K562 (cell line): ENCODE measurements at regions not wholly inside any gene's neighbourhood (a gene's known extent, or its start where the extent isn't known, plus 50 kb on each side); places are given as distances from the start of the nearest gene placed in this dataset.

Experiments used
- ATAC-seq: fragments of 200-7000 bp; cut with Tn5 transposase; 3 replicates; pipeline ENCODE4 v1.9.1; 2020; ENCODE audit warnings: moderate library complexity
- BruUV-seq: library from RNA; stranded (reverse); fragments of 400-500 nt; replicated peaks from 2 replicates; lab custom pipeline; 2021; lab: Mats Ljungman, UMichigan
- CTCF ChIA-PET: fragments of 300-600 bp; formaldehyde crosslinking; extraction: SDS; loops from one replicate; lab custom pipeline; 2021; ENCODE audit warnings: low intra/inter-chr PET ratio; lab: Yijun Ruan, JAX
- POLR2A ChIA-PET: fragments of 300-600, 350-650 bp; sonication (Branson Sonifier 250); formaldehyde crosslinking; extraction: SDS; loops from one replicate; lab custom pipeline; 2021; ENCODE audit warnings: antibody characterized with exemption, inconsistent platforms; lab: Yijun Ruan, JAX
- DNase-seq, 4 experiments: peaks; one replicate each; pipeline versions ENCODE4 v3.0.0 to v3.0.0-alpha.2; 2011 to 2018; ENCODE audit warnings: low spot score in 3 of 4, mixed read lengths in 3 of 4; ENCODE audit errors: extremely low read depth in 1 of 4
- FAIRE-seq: peaks from 2 replicates; lab custom pipeline; 2011; peaks lifted over from hg19 to GRCh38; lab: Jason Lieb, UNC
- H2AFZ ChIP-seq: 2 replicates; pipeline ENCODE4 v1.6.0; 2011; ENCODE audit warnings: low read depth, low read length, control low read depth, inconsistent platforms
- H3K27ac ChIP-seq: fragments of 200-600 bp; 3 replicates; pipeline ENCODE4 v1.8.0; 2011; ENCODE audit warnings: low read depth, mild to moderate bottlenecking, control low read depth, inconsistent platforms, low read length, moderate library complexity, mixed read lengths; ENCODE audit errors: extremely low read depth
- H3K27me3 ChIP-seq, 2 experiments: fragments of 300-600 bp in 1 of 2; 2 replicates in 1 of 2; 3 replicates in 1 of 2; pipeline versions ENCODE4 v1.6.0 to v1.8.0; 2011; ENCODE audit warnings: inconsistent platforms in 2 of 2, low read length in 2 of 2, mild to moderate bottlenecking in 1 of 2, mixed read lengths in 1 of 2, moderate library complexity in 1 of 2; ENCODE audit not compliant: control insufficient read depth in 2 of 2, insufficient read depth in 2 of 2
- H3K36me3 ChIP-seq: fragments of 300-600 bp; 3 replicates; pipeline ENCODE4 v1.8.0; 2011; ENCODE audit warnings: mild to moderate bottlenecking, low read length, inconsistent platforms; ENCODE audit not compliant: control insufficient read depth, insufficient read depth
- H3K4me1 ChIP-seq, 2 experiments: fragments of 200-600 bp in 1 of 2; replicated peaks in 1 of 2; 2 replicates in 1 of 2; 3 replicates in 1 of 2; pipeline versions ENCODE4 v1.5.1 to v1.8.0; 2011; ENCODE audit warnings: inconsistent platforms in 2 of 2, low read length in 2 of 2, mild to moderate bottlenecking in 1 of 2, mixed read lengths in 1 of 2, moderate library complexity in 1 of 2; ENCODE audit not compliant: control insufficient read depth in 2 of 2, insufficient read depth in 2 of 2
- H3K4me2 ChIP-seq: 2 replicates; pipeline ENCODE4 v1.6.1; 2011; ENCODE audit warnings: low read length, control low read depth, inconsistent platforms, mixed read lengths; ENCODE audit not compliant: insufficient read depth
- H3K4me3 ChIP-seq: fragments of 200-600 bp; sonication (generic), shearing (Covaris generic); 2 replicates; pipeline ENCODE4 v1.5.1; 2016; ENCODE audit warnings: control low read depth, inconsistent platforms
- H3K79me2 ChIP-seq: fragments of 200-600 bp; 3 replicates; pipeline ENCODE4 v1.8.0; 2011; ENCODE audit warnings: low read length, inconsistent platforms; ENCODE audit not compliant: control insufficient read depth, insufficient read depth
- H3K9ac ChIP-seq, 2 experiments: 2 replicates each; pipeline versions ENCODE4 v1.6.0 to v1.6.1; 2011; ENCODE audit warnings: low read depth in 2 of 2, low read length in 2 of 2, control low read depth in 1 of 2, inconsistent platforms in 1 of 2, mild to moderate bottlenecking in 1 of 2, mixed read lengths in 1 of 2; ENCODE audit not compliant: insufficient read depth in 1 of 2
- H3K9me1 ChIP-seq: one replicate; pipeline ENCODE4 v1.6.0; 2011; ENCODE audit warnings: inconsistent platforms, mild to moderate bottlenecking, low read length, moderate library complexity; ENCODE audit not compliant: control insufficient read depth, insufficient read depth
- H3K9me3 ChIP-seq: replicated peaks from 2 replicates; pipeline ENCODE4 v1.5.1; 2011; ENCODE audit warnings: low read depth, low read length, inconsistent platforms; ENCODE audit not compliant: control insufficient read depth, insufficient read depth
- H4K20me1 ChIP-seq: replicated peaks from 2 replicates; pipeline ENCODE4 v1.6.1; 2011; ENCODE audit warnings: low read length, inconsistent platforms, mixed read lengths; ENCODE audit not compliant: control insufficient read depth, insufficient read depth
- CEBPB ChIP-seq: fragments of 450-650 bp; IDR thresholded peaks from 2 replicates; pipeline ENCODE4 v1.6.1; 2016; ENCODE audit warnings: missing genetic modification characterization, missing compliant biosample characterization
- SIN3A ChIP-seq, 2 experiments: fragments of 150-350 bp in 1 of 2; IDR thresholded peaks; 2 replicates each; pipeline ENCODE4 v1.6.1; 2011 to 2016; ENCODE audit warnings: borderline replicate concordance in 2 of 2, low read depth in 2 of 2, low read length in 2 of 2, mild to moderate bottlenecking in 2 of 2, moderate library complexity in 2 of 2; ENCODE audit not compliant: control insufficient read depth in 1 of 2
- ZNF124 ChIP-seq: sonication (generic); formaldehyde crosslinking; IDR thresholded peaks from 2 replicates; pipeline ENCODE4 v1.8.1; 2022; ENCODE audit warnings: missing genetic modification reagents
- ZNF140 ChIP-seq: fragments of 250-450 bp; sonication (Bioruptor Pico); IDR thresholded peaks from 2 replicates; pipeline ENCODE4 v1.8.0; 2021; ENCODE audit warnings: moderate library complexity, mild to moderate bottlenecking, inconsistent platforms
- ZNF165 ChIP-seq: fragments of 250-450 bp; sonication (Bioruptor Pico); IDR thresholded peaks from 2 replicates; pipeline ENCODE4 v1.4.0; 2020; ENCODE audit warnings: borderline replicate concordance
- WGBS: fragments of 100-300 bp; shearing (Covaris generic); methylation state at CpG from one replicate; pipeline ENCODE4 v1.1.6; 2016; ENCODE audit warnings: low coverage, mixed read lengths; ENCODE audit not compliant: insufficient coverage; ENCODE audit errors: missing lambda C conversion rate; 5-methylcytosine and 5-hydroxymethylcytosine counted together
- in situ Hi-C: fragments of 300-500 bp; cut with MboI; formaldehyde crosslinking; loops from 4 replicates; pipeline ENCODE4 v1.15.0; 2018; ENCODE audit warnings: inconsistent platforms, mixed read lengths
- intact Hi-C: fragments of 100-400 bp; cut with micrococcal nuclease; formaldehyde crosslinking; loops from 2 replicates; pipeline ENCODE4 v1.14.2; 2022
- TF ChIP-seq, protein P1 (sequence below): sonication (generic); formaldehyde crosslinking; IDR thresholded peaks from 2 replicates; pipeline ENCODE4 v1.8.1; 2023; ENCODE audit warnings: missing genetic modification reagents, mild to moderate bottlenecking, borderline replicate concordance
- TF ChIP-seq, protein P2 (sequence below): fragments of 250-450 bp; sonication (Bioruptor Pico); IDR thresholded peaks from 2 replicates; pipeline ENCODE4 v1.4.0; 2020
- TF ChIP-seq, protein P3 (sequence below), 2 experiments: IDR thresholded peaks; 2 replicates each; pipeline ENCODE4 v1.6.1; 2012; ENCODE audit warnings: improper control_type of control experiment in 2 of 2, low read depth in 2 of 2, low read length in 2 of 2, borderline replicate concordance in 1 of 2
- TF ChIP-seq, protein P4 (sequence below): fragments of 450-650 bp; formaldehyde crosslinking; conservative IDR thresholded peaks from 2 replicates; pipeline ENCODE4 v1.4.0; 2022; ENCODE audit warnings: mild to moderate bottlenecking, missing genetic modification characterization

DNA sequence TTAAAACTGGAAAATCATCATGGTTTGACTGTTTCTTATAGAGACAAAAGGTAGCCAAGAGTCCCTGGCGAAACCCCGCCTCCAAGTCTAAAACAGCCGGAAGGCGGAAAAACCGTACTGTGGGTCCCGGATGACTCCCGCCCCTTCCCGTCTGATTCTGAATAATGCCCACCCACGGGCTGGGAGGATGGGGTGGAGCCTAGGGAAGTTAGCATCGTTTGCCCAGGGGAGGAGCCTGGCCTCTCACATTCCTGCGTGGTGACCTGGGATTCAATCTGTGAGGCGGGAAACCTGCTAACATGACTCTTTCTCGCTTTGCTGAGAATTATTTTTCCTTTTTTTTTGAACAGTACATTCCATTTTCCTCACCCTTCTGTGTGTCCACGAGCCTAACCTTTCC, 124.9 kb downstream of the KCNK1 start:
- H3K9ac ChIP-seq, result no peak overlapping the region
- 0 out of 2 replicates have a peak overlapping the region, but pooled peaks have one; percentile 7 for H2AFZ ChIP-seq
- no peaks in the 10 kb centered on the region; a peak in 1 of 5 replicates for H3K4me1 ChIP-seq
- BruUV-seq, result no TSS peak
- CTCF ChIA-PET, result no interaction called here
- POLR2A ChIA-PET, result interaction anchor here (0.8 kb wide), 1 partner anchor 9 kb away, joined by 3 read pairs; no protein-coding TSS in a partner anchor
- intact Hi-C loops (no loop called here), in situ Hi-C loops (no loop called here)
- no peaks in the 10 kb centered on the region for H3K36me3 ChIP-seq
- WGBS, result 20% methylated on average over 9 of the region's 14 CpGs
- H4K20me1 ChIP-seq, result no peaks in the 10 kb centered on the region
- no peaks in the 10 kb centered on the region for H3K9me1 ChIP-seq
- H3K4me3 ChIP-seq, result no peak overlapping the region
- no peak overlapping the region for H3K27ac ChIP-seq
- no peaks in the 10 kb centered on the region for H3K79me2 ChIP-seq
- DNase-seq, result no peak
- no peak for ATAC-seq
- H3K4me2 ChIP-seq, result no peak overlapping the region
- H3K9me3 ChIP-seq, result no peaks in the 10 kb centered on the region
- FAIRE-seq, result no peak
- H3K27me3 ChIP-seq, result no peaks in the 10 kb centered on the region
- TF ChIP-seq, protein P1, sequence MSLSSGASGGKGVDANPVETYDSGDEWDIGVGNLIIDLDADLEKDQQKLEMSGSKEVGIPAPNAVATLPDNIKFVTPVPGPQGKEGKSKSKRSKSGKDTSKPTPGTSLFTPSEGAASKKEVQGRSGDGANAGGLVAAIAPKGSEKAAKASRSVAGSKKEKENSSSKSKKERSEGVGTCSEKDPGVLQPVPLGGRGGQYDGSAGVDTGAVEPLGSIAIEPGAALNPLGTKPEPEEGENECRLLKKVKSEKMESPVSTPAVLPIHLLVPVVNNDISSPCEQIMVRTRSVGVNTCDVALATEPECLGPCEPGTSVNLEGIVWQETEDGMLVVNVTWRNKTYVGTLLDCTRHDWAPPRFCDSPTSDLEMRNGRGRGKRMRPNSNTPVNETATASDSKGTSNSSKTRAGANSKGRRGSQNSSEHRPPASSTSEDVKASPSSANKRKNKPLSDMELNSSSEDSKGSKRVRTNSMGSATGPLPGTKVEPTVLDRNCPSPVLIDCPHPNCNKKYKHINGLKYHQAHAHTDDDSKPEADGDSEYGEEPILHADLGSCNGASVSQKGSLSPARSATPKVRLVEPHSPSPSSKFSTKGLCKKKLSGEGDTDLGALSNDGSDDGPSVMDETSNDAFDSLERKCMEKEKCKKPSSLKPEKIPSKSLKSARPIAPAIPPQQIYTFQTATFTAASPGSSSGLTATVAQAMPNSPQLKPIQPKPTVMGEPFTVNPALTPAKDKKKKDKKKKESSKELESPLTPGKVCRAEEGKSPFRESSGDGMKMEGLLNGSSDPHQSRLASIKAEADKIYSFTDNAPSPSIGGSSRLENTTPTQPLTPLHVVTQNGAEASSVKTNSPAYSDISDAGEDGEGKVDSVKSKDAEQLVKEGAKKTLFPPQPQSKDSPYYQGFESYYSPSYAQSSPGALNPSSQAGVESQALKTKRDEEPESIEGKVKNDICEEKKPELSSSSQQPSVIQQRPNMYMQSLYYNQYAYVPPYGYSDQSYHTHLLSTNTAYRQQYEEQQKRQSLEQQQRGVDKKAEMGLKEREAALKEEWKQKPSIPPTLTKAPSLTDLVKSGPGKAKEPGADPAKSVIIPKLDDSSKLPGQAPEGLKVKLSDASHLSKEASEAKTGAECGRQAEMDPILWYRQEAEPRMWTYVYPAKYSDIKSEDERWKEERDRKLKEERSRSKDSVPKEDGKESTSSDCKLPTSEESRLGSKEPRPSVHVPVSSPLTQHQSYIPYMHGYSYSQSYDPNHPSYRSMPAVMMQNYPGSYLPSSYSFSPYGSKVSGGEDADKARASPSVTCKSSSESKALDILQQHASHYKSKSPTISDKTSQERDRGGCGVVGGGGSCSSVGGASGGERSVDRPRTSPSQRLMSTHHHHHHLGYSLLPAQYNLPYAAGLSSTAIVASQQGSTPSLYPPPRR (CRISPR knock-in tag), result no peak
- TF ChIP-seq ZNF165 (CRISPR knock-in tag) (no peak), CEBPB (tag) (no peak), ZNF140 (CRISPR knock-in tag) (no peak), SIN3A (IDR thresholded peaks at IDR 0.05; ENCODE audit: borderline replicate concordance in 2 of 2, control insufficient read depth in 1 of 2, low read depth in 2 of 2, low read length in 2 of 2) (no peak), ZNF124 (CRISPR knock-in tag) (no peak)
- TF ChIP-seq, protein P2, sequence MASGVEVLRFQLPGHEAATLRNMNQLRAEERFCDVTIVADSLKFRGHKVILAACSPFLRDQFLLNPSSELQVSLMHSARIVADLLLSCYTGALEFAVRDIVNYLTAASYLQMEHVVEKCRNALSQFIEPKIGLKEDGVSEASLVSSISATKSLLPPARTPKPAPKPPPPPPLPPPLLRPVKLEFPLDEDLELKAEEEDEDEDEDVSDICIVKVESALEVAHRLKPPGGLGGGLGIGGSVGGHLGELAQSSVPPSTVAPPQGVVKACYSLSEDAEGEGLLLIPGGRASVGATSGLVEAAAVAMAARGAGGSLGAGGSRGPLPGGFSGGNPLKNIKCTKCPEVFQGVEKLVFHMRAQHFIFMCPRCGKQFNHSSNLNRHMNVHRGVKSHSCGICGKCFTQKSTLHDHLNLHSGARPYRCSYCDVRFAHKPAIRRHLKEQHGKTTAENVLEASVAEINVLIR (CRISPR knock-in tag), result no peak
- TF ChIP-seq, protein P3, sequence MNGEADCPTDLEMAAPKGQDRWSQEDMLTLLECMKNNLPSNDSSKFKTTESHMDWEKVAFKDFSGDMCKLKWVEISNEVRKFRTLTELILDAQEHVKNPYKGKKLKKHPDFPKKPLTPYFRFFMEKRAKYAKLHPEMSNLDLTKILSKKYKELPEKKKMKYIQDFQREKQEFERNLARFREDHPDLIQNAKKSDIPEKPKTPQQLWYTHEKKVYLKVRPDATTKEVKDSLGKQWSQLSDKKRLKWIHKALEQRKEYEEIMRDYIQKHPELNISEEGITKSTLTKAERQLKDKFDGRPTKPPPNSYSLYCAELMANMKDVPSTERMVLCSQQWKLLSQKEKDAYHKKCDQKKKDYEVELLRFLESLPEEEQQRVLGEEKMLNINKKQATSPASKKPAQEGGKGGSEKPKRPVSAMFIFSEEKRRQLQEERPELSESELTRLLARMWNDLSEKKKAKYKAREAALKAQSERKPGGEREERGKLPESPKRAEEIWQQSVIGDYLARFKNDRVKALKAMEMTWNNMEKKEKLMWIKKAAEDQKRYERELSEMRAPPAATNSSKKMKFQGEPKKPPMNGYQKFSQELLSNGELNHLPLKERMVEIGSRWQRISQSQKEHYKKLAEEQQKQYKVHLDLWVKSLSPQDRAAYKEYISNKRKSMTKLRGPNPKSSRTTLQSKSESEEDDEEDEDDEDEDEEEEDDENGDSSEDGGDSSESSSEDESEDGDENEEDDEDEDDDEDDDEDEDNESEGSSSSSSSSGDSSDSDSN (IDR thresholded peaks at IDR 0.05; ENCODE audit: borderline replicate concordance in 1 of 2, low read depth in 2 of 2, low read length in 2 of 2), result no peak
- TF ChIP-seq, protein P4, sequence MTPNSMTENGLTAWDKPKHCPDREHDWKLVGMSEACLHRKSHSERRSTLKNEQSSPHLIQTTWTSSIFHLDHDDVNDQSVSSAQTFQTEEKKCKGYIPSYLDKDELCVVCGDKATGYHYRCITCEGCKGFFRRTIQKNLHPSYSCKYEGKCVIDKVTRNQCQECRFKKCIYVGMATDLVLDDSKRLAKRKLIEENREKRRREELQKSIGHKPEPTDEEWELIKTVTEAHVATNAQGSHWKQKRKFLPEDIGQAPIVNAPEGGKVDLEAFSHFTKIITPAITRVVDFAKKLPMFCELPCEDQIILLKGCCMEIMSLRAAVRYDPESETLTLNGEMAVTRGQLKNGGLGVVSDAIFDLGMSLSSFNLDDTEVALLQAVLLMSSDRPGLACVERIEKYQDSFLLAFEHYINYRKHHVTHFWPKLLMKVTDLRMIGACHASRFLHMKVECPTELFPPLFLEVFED (CRISPR knock-in tag), result no peak
